ENCODE measurements at regions not wholly inside any gene's neighbourhood (a gene's known extent, or its start where the extent isn't known, plus 50 kb on each side); places are given as distances from the start of the nearest gene placed in this dataset.
"Not testable (repeated sequence)": the region's sequence is repeated elsewhere in the genome, so short reads cannot be mapped to it uniquely, and the experiment has no call there.

DNA sequence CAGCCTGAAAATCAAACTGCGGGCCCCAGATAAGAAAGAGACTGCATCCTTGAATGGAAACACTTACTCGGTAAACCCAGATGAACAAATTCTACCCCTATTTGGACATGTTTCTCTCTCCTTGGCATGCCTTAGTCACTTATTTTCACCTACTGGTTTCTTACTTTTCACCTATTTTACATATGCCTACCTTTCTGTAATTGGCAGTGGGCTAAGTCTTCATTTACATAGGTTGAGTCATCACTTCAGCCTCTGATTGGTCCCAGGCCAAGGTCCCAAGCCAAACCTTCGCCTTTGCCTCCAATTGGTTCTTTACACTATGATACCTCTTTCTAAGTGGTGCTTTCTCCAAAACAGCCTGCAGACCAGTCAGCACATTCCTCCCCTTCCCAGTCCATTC, 111.3 kb downstream of the DYRK2 start:
- DNase-seq (ENCODE audit: low read depth), result no peak

DNA sequence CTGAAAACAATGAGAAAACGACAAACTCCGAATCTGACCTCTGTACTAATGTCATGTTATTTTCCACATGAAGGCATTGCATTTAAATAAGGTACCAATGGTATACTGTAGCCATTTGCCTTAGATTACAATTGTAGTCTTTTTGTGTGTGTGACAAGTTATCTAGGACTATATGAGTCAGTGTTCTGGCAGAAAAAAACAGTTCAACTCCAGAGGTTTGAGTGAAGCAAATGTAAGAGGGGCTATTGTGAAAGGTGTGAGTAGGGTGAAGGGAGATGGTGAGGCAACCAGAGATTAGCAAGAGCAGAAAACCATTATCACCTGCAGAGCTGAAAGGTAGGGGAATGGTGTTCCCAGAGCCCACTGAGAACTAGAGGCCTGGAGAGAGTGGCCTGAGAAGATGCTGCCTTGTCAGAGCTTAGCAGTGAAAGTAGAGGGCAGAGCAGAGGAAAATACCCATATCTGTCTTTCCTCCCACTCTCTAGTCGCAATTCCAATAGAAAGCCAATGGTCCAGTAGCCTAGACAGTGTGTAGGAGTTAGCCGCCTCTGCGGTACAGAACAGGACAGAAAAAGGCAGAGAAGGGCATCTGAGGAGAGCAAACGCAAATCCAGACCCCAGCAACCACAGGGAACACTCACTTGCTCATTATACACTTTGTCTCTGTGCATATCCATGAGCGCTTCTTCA, 112.2 kb downstream of the DYRK2 start:
- no peak for DNase-seq (ENCODE audit: low read depth)

DNA sequence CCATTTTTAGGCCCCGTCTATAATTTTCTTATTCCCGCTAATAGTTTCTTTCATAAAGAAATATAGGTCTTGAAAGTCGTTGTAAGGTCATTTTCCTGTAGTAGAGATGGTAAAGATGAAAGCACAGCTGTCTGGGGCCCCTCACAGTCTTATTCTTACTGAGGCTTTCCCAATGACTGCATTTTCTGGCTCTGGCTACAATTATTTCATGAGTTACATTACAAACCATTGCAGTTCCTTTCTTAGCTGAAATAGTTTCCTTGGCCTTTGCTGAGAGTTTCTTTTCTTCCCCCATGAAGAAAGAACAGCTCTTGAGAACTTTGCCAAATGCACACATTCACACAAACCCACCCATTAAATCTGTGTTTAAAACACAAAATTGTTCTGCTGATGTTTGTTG, 113.0 kb downstream of the DYRK2 start:
- no peak for DNase-seq (ENCODE audit: low read depth)

DNA sequence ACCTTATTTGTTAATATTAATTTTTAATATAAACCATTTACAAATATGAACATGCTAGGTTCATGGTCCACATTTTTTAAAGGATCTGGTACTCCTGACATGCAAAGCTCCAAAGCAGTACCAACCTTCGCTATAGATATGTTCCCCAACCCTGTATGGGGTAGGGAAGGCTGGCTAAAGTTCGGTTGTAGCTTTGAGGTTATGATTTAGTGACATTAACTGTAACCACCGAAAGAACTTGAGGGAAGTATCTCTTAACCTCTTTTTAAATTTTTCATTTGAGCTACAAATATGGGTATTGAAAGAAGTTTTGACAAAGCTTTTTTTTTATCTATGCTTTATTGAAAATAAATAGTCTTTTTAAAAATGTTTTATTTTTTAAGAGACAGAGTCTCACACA, 115.5 kb downstream of the DYRK2 start:
- DNase-seq (ENCODE audit: low read depth), result no peak

DNA sequence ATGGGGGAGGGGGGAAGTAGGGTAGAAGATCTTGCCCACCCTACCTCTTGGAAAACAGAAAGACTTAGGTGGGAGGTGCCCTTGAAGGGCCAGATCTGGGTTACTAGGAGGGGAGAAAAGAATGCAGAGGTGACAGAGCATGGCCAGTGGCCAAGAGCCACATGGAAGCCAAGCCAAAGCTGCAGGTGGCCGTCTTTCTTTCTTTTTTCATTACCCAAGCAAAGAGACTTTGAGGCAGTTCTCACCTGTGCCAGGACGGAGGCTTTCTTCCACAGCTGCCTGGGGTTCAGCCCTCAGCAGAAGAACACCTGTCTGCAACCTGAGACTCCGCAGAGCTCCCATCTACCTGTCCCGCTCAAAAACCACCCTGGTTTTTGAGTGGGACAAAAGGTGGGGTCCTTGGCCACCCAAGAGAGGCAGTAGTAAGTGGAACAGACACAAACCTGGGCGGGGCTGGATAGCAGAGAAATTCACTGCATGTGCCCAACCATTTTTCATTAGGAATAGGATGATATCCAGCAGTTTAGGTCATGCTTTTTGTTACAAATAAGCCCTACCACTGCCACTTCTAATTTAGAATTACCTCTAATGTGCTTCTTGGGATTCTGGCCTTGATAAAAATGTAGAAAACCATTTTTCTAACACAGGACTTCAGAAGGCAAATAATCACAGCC, 116.5 kb downstream of the DYRK2 start:
- DNase-seq (ENCODE audit: low read depth), result no peak

DNA sequence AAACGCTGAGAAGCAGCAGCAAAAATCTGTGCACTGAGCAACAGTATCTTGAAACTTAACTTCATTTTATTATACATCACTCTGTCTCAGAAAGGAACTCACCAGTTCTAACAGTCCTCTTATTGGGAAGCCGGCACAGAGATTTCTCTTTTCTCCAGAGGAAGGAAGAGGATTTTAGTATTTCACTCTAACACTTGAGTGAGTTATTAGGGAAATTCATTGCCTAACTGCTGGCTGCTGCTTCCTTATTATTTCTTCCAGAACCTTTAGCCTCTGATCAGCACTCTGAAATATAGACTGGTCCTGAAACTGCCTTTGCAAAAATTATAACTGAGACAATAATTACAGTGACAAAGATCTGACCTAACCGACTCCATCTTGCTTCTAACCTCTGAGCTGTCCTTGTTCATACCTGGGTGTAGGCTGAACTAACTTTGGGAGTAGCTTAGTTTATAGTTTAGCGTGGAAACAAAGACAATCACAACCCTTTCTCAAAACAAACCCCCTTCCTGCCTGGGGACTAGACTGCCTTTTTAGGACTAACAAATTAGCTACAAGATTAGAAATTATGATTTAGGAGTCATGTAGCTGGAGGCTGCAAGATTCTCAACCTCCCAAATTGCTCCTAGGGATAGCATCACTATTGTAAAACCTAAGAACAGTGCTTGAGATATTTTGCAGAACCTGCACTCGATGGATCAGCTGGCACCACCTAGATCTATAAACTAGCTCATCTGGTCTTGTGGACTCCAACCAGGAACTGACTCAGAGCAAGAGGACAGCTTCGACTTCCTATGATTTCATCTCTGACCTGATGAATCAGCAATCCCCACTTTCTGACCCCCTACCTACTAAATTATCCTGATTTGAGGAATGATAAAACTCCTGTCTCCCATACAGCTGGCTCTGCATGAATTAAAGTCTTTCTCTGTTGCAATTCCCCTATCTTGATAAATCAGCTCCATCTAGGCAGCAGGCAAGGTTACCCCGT, 117.5 kb downstream of the DYRK2 start:
- no peak for DNase-seq (ENCODE audit: low read depth)

DNA sequence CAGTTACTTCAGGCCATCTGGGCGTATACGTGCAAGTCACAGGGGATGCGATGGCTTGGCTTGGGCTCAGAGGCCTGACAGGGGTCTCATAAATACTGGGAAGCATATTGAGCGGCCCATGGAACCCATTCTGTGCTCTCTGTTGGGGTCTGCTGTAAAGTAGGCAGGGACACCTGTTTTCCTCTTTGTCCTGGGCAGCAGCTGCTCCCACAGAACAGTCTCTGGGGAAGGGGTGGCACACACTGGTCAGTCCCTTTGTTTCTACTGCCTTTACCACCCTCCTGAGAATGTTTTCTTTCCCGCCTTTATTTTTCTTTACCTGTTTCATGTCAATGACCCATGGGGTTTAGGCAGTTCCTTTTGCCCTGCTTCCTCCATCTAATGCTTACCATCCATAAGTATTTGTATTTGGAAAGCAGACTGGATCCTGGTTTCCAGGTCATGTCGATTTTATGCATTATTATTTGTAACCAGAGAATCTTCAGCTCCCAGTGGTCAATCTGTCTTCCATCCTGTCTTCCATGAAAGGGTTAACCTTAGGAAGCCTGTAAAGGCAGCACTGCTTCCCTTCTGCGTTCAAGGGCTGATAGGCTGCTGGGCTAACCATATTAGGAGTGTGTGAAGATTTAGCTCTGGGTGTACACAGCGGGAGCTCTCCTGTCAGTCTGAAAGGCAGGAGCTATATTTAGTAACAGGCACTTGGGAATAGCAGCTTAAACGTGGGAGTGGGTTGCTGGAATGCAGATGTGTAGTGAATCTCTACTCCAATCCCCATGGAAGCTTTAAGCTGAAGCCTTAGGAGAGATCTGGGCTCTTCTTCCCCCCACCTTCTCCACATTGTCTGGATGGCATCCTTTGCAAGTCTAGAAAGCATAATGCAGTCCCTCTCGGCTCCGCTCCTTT, 124.0 kb downstream of the DYRK2 start:
- DNase-seq (ENCODE audit: low read depth), result no peak

DNA sequence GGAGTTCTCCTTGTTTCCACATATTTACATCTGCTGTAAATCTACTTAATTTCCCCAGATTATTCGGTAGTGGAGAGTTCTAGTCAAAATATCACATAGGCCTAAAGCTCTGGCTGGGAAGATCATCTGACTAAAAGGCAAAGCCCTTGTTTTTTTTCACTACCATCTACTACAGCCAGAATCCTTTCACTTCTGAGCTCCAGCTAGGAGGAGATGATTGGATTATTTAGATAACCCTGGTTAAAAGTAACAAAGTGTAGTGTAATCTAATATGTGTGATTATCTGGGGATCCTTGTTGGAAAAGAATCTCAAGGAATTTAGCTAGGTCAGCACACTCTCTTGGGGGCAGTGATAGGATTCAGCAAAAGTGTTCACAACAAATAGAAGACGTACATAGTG, 125.4 kb downstream of the DYRK2 start:
- DNase-seq (ENCODE audit: low read depth), result no peak

DNA sequence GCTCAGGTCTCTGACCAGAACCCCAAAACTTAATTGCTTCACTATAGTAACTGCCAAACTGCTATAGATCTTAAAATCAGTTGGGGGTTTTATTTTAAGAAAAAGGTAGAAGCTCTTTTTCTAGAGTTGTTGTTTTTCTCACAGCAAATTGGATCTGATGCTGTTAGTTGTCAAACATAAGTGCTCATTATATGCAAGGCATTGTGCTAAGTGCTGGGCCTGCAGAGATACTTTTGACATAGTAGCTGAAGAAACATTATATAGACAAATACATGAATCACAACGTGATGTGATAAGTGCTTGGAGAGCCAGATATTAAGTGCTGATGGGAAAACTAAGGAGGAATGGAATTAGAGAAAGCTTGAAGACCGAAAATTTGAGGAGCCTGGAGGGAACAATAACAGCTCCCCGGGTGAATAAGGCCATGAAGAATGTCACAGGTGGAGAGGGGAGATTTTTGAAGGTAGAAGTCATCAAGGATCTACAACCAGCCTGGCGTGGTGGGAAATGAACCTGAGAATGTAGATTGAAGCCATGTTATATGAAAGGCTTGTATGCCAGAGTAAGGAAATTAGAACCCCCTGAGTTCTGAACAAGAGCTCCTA, 126.5 kb downstream of the DYRK2 start:
- no peak for DNase-seq (ENCODE audit: low read depth)

DNA sequence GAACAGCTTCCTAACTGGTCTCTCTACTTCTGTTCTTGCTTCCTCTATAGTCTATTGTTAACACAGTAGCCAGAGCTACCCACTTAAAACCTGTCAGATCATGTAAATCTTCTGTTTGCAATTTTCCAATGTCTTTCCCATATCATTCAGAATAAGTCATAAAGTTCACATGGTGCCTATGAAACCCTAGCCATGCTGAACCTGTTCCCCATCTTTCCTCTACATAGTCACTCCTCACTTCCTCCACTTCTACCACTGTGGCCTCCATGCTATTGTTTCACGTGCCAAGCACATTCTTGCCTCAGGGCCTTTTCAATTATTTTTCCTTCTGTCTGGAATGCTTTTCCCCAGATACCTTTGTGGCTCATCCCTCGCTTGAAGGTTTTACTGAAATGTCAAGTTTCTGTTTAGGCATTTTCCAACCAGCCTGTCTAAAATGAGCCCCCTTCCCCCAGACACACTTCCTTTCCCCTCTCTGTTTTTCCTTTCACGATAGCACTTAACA, 132.1 kb downstream of the DYRK2 start:
- no peak for DNase-seq (ENCODE audit: low read depth)

DNA sequence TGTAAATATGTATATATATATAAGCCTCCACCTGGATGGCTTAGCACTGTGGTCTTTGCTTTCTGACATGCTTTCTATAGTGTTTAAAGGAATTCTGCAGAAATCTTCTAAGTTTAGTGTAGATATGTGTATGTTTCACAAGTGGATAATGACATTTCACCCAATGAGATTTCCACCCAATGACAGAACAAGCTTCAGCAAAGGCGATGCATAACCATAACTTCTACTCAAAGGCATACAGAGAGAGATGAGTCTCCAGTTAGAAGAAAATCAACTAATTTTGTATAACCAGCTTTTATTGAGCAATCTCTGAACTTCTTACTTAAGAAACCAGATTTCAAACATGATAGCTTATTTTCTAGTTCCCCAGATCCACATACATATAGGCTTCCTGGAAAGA, 134.0 kb downstream of the DYRK2 start:
- no peak for DNase-seq (ENCODE audit: low read depth)

DNA sequence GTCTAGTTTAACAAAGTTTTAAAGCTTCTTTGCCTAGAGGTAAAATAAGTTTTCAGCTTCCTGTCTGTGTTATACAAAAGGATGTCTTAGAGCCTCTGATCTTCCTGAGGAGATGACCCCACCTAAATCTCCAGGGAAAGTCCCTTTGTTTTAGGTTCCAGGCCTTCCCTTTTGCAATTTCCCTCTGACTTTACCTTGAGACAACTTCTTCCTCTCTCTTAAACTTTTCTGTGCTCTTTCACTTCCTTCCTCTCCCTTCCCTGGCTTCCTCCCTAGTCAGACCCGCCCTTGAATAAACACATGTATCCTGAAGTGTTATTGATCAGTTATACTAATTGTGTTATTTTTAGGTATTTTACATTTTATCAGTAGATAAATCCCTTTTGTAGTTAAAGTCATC, 134.8 kb downstream of the DYRK2 start:
- no peak for DNase-seq (ENCODE audit: low read depth)

DNA sequence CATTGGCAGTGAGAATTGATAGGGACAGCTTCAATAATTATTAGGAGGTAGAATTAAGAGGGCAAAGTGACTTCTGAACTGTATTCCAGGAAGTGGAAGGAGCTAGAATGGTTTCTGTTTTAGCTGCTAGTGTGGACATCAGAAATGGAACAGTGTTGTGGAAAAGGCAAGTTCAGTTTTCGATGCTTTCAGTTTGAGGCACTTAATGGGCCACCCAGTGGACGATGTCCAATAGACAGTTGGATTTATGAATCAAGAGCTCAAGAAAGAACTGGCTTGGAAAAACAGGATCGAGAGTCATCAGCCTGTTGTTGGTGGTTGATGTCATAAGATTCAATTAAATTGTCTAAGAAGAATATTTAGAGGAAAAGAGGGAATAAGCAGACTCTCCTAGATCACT, 136.3 kb downstream of the DYRK2 start:
- no peak for DNase-seq (ENCODE audit: low read depth)

DNA sequence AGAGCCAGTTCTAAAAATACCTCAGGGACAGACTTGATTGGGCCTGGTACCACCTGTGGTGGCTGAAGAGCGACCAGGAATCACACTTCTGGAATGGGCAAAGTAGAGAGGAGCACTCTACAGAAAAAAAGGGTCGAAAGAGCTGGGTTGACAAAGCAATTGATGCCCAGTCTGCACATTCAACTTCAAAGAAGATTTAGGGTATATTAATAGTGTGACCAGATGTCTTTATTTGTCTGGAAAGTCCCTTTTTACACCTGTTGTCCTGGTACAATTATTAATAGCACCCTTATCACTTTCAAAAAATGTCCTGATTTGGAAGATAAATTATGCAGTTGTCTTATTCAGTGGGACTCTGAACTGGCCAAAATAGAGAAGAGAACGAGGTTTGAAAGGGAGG, 137.5 kb downstream of the DYRK2 start:
- DNase-seq (ENCODE audit: low read depth), result no peak

DNA sequence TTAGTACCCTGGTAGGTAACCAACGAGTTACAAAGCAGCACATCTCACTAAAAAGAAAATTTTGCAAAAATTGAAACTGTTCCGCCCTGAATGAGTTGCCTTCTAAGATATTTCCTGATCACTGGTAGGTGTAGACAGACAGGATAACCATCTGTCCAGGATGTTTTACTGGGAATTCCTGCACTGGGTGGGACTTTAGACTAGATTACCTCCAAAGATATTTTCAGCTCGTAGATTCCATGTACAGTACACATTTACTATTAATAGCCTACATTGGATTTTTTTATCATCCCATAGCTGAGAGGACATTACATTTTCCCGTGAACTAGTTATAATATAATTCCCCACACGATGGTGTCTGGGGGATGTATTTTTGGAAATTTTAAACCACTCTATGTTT, 139.6 kb downstream of the DYRK2 start:
- no peak for DNase-seq (ENCODE audit: low read depth)

DNA sequence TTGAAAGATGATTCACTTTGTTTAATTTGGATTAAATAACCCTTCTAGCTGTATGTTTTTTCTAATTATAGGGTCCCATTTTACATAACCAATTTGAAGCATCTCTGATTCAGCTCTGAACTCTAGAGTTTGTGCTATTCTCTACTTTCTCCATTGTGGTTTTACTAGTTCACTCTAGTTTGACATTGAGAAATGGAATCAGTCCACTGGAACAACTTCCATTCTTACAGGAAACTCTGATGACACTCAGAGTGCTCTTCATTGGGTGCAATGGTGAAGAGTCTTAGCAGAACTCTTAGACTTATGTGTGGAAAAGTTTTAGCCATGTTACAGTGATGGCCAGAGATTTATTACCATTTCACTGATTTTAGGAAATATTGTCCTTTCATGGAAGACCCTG, 140.7 kb downstream of the DYRK2 start:
- DNase-seq (ENCODE audit: low read depth), result no peak

DNA sequence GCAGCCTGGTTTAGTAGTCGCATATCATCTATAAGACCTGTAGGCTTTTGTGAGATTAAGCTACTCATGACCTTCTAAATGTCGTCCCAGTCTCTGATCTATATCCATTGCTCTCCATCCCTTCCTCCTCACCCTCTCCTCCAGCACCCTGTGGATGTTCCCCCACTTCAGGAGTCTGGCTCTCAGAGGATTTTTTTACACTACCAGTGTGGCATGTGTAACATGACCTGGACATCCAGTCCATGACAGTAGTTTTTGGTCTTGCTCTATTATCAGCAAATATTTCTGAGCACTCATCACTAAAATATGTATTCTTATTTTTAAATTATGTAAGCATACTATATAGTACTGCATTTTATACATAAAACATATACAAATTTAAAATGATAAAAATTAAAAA, 142.1 kb downstream of the DYRK2 start:
- DNase-seq (ENCODE audit: low read depth), result no peak

DNA sequence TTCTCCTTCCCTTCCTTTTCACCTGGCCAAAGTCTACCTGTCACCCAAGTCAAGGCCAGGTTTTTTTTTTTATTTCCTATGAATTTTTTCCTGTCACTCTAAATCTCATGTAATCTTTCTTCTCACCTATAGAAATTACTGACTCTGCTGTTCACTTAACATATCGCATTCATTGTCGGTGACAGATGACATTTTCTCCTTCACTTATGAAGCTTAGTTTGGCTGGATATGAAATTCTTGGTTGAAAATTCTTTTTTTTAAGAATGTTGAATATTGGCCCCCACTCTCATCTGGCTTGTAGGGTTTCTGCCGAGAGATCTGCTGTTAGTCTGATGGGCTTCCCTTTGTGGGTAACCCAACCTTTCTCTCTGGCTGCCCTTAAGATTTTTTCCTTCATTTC, 142.8 kb downstream of the DYRK2 start:
- DNase-seq (ENCODE audit: low read depth), result not testable (repeated sequence)

DNA sequence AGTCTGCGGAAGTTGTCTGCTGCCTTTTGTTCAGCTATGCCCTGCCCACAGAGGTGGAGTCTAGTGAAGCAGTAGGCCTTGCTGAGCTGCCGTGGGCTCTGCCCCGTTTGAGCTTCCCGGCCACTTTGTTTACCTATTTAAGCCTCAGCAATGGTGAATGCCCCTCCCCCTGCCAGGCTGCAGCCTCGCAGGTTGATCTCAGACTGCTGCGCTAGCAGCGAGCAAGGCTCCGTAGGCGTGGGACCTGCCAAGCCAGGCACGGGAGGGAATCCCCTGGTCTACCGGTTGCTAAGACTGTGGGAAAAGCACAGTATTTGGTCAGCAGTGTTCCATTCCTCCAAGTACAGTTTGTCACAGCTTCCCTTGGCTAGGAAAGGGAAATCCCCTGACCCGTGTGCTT, 143.6 kb downstream of the DYRK2 start:
- DNase-seq (ENCODE audit: low read depth), result no peak

DNA sequence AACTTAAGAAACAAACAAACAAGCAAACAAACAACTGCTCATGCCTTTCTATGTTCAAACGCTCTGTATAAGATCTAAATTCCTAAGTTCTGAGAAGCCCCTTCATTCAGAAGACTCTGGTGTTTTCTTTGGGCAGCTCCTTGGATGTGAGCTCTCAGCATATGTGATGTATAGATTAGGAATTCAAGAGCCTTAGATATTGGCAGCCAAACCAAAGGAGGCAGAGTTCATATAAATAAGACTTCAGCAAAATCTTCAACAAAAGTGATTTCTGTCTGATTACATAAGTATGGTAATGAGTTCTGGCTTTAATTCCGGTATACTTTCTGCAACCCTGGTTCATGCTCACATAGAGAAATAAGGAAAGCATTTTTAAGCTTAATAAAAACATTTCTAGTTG, 145.6 kb downstream of the DYRK2 start:
- no peak for DNase-seq (ENCODE audit: low read depth)

DNA sequence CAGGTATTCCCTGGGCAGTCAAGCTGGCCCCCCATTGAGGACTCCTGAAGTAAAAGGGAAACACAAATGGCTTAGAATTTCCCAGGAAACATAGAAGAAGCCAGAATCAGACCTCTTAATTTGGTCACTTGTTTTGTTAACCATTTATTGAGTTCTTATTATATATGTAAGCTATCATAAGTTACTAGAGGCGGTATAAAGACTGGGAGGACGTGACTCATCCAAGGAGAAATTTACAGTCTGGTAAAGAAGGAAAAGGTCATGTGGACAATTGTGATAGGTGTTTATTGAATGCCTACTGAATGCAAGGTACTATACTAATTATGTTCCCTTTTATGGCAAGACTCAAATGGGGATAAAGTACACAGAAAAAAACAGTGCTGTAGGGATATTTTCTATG, 146.7 kb downstream of the DYRK2 start:
- DNase-seq (ENCODE audit: low read depth), result no peak
